ENCODE measurements at regions not wholly inside any gene's neighbourhood (a gene's known extent, or its start where the extent isn't known, plus 50 kb on each side); places are given as distances from the start of the nearest gene placed in this dataset.

DNA sequence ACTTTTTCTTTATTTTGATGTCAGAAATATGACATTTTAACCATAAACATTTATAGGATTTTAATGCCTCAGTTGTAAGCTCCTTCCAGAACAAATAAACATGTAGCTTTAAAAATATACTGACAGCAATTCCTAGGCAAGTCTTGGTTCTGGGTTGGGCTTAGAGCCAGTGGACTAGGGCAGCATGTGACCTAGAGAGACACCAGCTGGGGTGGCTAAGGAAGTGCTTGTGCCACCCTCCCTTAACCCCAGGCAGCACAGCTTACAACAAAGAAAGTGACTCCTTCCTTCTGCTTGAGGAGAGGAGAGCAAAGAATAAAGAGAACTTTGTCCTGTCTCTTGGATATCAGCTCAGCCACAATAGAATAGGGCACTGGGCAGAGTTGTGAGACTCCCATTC lies 61.6 kb upstream of the KTN1 start:
- H3K27me3 ChIP-seq (ENCODE audit: control insufficient read depth, extremely low read depth, insufficient read depth, low read length), result no peaks in the 10 kb centered on the region
- H3K4me2 ChIP-seq (ENCODE audit: control insufficient read depth, extremely low read depth, insufficient read depth, low read depth, low read length), result no peak overlapping the region
- no peak overlapping the region for H3K9ac ChIP-seq (ENCODE audit: control insufficient read depth, extremely low read depth, insufficient read depth, low read length)
- no peaks in the 10 kb centered on the region for H4K20me1 ChIP-seq (ENCODE audit: control insufficient read depth, extremely low read depth, insufficient read depth, low read length)
- no peaks in the 10 kb centered on the region for H3K79me2 ChIP-seq (ENCODE audit: control insufficient read depth, insufficient read depth, low read length)
- no peak overlapping the region for H2AFZ ChIP-seq (ENCODE audit: control insufficient read depth, low read length)
- no peak overlapping the region for H3K27ac ChIP-seq (ENCODE audit: control insufficient read depth, insufficient read depth, low read length)
- TF ChIP-seq EZH2 (IDR thresholded peaks at IDR 0.05; ENCODE audit: low read length) (no peak), CTCF (optimal IDR thresholded peaks at IDR 0.05 in 1 of 3, IDR thresholded peaks at IDR 0.05 in 1 of 3, conservative IDR thresholded peaks at IDR 0.05 in 1 of 3; ENCODE audit: extremely low read depth in 1 of 3, insufficient read depth in 2 of 3, low read length in 3 of 3) (peak in 1 of 3 experiments; percentile 9)
- dilution Hi-C loops (cut with MboI; ENCODE audit: extremely low pct_ligation_motif_present, low sequenced_read_pairs), result no loop called here
- H3K4me1 ChIP-seq (ENCODE audit: control insufficient read depth, extremely low read depth, insufficient read depth, low read length), result peaks cover 26% of the 10 kb centered on the region
- no peaks in the 10 kb centered on the region for H3K9me3 ChIP-seq (ENCODE audit: control insufficient read depth, low read depth, low read length)
- peaks cover 2% of the 10 kb centered on the region for H3K9me1 ChIP-seq (ENCODE audit: control insufficient read depth, extremely low read depth, insufficient read depth, low read length)
- no peak for DNase-seq (ENCODE audit: low read depth, low spot score)
- FAIRE-seq, result no peak
- no peak overlapping the region for H3K4me3 ChIP-seq (ENCODE audit: control insufficient read depth in 2 of 3, extremely low read depth in 1 of 3, insufficient read depth in 2 of 3, low read depth in 1 of 3, low read length in 3 of 3)
- H3K36me3 ChIP-seq (ENCODE audit: control insufficient read depth in 2 of 2, extremely low read depth in 1 of 2, insufficient read depth in 2 of 2, low read length in 2 of 2), result no peaks in the 10 kb centered on the region

DNA sequence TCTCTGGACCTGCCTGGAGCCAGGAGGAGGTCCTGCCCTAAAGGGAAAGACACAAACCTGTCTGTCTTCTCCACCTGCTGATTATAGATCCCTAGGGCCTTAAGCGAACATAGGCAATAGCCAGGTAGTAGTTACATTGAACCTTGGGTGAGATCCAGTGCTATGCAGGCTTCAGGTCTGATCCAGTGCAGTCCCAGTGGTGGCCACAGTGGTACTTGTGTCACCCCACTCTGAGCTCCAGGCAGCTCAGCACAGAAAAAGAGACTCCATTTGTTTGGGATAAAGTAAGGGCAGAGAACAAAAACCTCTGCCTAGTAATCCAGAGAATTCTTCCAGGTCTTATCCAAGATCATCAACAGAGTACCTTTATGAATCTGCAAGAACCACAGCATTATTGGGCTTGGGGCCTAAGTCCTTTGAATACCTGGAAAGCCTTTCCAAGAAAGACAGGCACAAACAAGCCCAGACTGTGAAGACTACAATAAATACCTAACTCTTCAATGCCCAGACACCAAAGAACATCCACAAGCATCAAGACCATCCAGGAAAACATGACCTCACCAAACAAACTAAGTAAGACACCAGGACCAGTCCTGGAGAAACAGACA lies 60.4 kb upstream of the KTN1 start:
- Histone ChIP-seq H3K4me3 (ENCODE audit: control insufficient read depth in 2 of 3, extremely low read depth in 1 of 3, insufficient read depth in 2 of 3, low read depth in 1 of 3, low read length in 3 of 3) (no peak overlapping the region), H4K20me1 (ENCODE audit: control insufficient read depth, extremely low read depth, insufficient read depth, low read length) (no peaks in the 10 kb centered on the region), H3K9me3 (ENCODE audit: control insufficient read depth, low read depth, low read length) (no peaks in the 10 kb centered on the region), H3K4me2 (ENCODE audit: control insufficient read depth, extremely low read depth, insufficient read depth, low read depth, low read length) (peak overlapping the region; percentile 9), H3K9me1 (ENCODE audit: control insufficient read depth, extremely low read depth, insufficient read depth, low read length) (peaks cover 2% of the 10 kb centered on the region), H3K79me2 (ENCODE audit: control insufficient read depth, insufficient read depth, low read length) (no peaks in the 10 kb centered on the region), H3K4me1 (ENCODE audit: control insufficient read depth, extremely low read depth, insufficient read depth, low read length) (peaks cover 20% of the 10 kb centered on the region), H3K36me3 (ENCODE audit: control insufficient read depth in 2 of 2, extremely low read depth in 1 of 2, insufficient read depth in 2 of 2, low read length in 2 of 2) (no peaks in the 10 kb centered on the region), H3K27me3 (ENCODE audit: control insufficient read depth, extremely low read depth, insufficient read depth, low read length) (no peaks in the 10 kb centered on the region), H3K9ac (ENCODE audit: control insufficient read depth, extremely low read depth, insufficient read depth, low read length) (no peak overlapping the region), H3K27ac (ENCODE audit: control insufficient read depth, insufficient read depth, low read length) (no peak overlapping the region), H2AFZ (ENCODE audit: control insufficient read depth, low read length) (no peak overlapping the region)
- dilution Hi-C loops (cut with MboI; ENCODE audit: extremely low pct_ligation_motif_present, low sequenced_read_pairs), result no loop called here
- peak in 1 of 3 experiments; percentile 18 for TF ChIP-seq CTCF (optimal IDR thresholded peaks at IDR 0.05 in 1 of 3, IDR thresholded peaks at IDR 0.05 in 1 of 3, conservative IDR thresholded peaks at IDR 0.05 in 1 of 3; ENCODE audit: extremely low read depth in 1 of 3, insufficient read depth in 2 of 3, low read length in 3 of 3)
- TF ChIP-seq EZH2 (IDR thresholded peaks at IDR 0.05; ENCODE audit: low read length), result no peak
- DNase-seq (ENCODE audit: low read depth, low spot score), result no peak
- FAIRE-seq, result peak; percentile 49
